ENCODE measurements at regions not wholly inside any gene's neighbourhood (a gene's known extent, or its start where the extent isn't known, plus 50 kb on each side); places are given as distances from the start of the nearest gene placed in this dataset.

GRCh38 chr10:3698312-3698711 is 86.7 kb downstream of the KLF6 start:
- no peak for TF ChIP-seq POLR2A (IDR thresholded peaks at IDR 0.05)
- no peak for TF ChIP-seq CTCF (IDR thresholded peaks at IDR 0.05)
- TF ChIP-seq POLR2AphosphoS5 (IDR thresholded peaks at IDR 0.05; ENCODE audit: insufficient read depth in 1 of 2, low read depth in 1 of 2): no peak

Data from vagina (tissue), 2 donors.